ENCODE measurements at regions not wholly inside any gene's neighbourhood (a gene's known extent, or its start where the extent isn't known, plus 50 kb on each side); places are given as distances from the start of the nearest gene placed in this dataset.

DNA sequence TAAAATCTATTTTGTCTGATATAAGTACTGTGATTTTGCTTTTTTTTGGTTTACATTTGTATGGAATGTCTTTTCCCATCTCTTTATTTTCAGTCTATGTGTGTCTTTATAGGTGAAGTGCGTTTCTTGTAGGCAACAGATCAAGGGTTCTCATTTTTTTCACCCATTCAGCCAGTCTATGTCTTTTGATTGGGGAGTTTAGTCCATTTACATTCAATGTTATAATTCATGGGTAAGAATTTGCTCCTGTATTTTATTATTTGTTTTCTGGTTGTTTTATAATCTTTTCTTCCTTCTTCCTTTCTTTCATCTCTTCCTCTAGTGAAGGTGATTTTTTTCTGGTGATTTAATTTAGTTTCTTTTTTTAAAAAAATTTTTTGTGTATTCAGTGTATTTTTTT is 104.8 kb upstream of the TMEM229A start:
- Histone ChIP-seq H3K27ac (no peak overlapping the region), H3K4me3 (no peak overlapping the region), H3K36me3 (no peaks in the 10 kb centered on the region), H3K4me1 (no peaks in the 10 kb centered on the region), H3K9me3 (peaks cover 0 to 5% (median 0%) of the 10 kb centered on the region in 3 donors), H3K27me3 (no peaks in the 10 kb centered on the region)
- WGBS, 2 donors (ENCODE audit: low coverage in 1 of 2), result 79 to 100% methylated on average over 1 of the region's 1 CpG
- TF ChIP-seq POLR2AphosphoS5 (IDR thresholded peaks at IDR 0.05) (no peak), EP300 (IDR thresholded peaks at IDR 0.05) (no peak), POLR2A (IDR thresholded peaks at IDR 0.05) (no peak)
- TF ChIP-seq, protein P1, sequence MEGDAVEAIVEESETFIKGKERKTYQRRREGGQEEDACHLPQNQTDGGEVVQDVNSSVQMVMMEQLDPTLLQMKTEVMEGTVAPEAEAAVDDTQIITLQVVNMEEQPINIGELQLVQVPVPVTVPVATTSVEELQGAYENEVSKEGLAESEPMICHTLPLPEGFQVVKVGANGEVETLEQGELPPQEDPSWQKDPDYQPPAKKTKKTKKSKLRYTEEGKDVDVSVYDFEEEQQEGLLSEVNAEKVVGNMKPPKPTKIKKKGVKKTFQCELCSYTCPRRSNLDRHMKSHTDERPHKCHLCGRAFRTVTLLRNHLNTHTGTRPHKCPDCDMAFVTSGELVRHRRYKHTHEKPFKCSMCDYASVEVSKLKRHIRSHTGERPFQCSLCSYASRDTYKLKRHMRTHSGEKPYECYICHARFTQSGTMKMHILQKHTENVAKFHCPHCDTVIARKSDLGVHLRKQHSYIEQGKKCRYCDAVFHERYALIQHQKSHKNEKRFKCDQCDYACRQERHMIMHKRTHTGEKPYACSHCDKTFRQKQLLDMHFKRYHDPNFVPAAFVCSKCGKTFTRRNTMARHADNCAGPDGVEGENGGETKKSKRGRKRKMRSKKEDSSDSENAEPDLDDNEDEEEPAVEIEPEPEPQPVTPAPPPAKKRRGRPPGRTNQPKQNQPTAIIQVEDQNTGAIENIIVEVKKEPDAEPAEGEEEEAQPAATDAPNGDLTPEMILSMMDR (IDR thresholded peaks at IDR 0.05), result no peak
- ATAC-seq, result no peak

DNA sequence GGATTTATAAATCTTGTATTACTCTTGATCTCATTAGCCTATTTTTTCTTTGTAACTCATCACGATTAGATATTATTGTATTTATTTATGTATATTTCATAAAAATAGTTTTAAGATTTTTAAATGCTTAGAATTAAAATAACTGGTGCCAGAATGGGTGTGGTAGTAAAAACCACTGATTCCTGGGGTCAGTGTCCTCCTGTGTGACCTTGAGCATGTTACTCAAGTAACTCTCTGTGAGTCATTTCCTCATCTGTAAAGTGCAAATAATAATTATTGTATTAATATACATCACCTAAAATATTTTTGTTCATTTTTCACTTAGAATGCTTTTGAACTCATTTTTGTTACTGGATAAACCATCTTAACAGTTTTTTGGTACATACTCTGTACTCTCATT is 91.3 kb upstream of the TMEM229A start:
- TF ChIP-seq POLR2AphosphoS5 (IDR thresholded peaks at IDR 0.05), result no peak
- no peak for TF ChIP-seq EP300 (IDR thresholded peaks at IDR 0.05)
- TF ChIP-seq POLR2A (IDR thresholded peaks at IDR 0.05), result no peak
- TF ChIP-seq, protein P1 (IDR thresholded peaks at IDR 0.05), result no peak
- H3K27me3 ChIP-seq, result no peaks in the 10 kb centered on the region
- no peak overlapping the region for H3K4me3 ChIP-seq
- H3K9me3 ChIP-seq, result no peaks in the 10 kb centered on the region
- 58 to 80% methylated on average over 1 of the region's 1 CpG for WGBS, 2 donors (ENCODE audit: low coverage in 1 of 2)
- no peak for ATAC-seq
- no peaks in the 10 kb centered on the region for H3K36me3 ChIP-seq
- H3K4me1 ChIP-seq, result no peaks in the 10 kb centered on the region
- H3K27ac ChIP-seq, result no peak overlapping the region

DNA sequence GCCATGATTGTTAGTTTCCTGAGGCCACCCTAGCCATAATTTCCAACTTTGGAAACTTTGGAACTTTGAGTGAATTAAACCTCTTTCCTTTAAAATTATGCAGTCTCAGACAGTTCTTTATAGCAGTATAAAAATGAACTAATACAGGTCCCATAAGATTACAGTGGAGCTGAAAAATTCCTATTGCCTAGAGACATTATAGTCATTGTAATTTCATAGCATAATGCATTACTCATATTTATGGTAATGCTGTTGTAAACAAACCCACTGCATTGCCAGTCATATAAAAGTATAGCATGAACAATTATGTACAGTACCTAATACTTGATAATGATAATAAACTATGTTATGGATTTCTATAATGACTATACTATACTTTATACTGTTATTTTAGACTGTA is 88.0 kb upstream of the TMEM229A start:
- TF ChIP-seq, protein P1 (IDR thresholded peaks at IDR 0.05), result no peak
- TF ChIP-seq POLR2A (IDR thresholded peaks at IDR 0.05), result no peak
- no peak for TF ChIP-seq EP300 (IDR thresholded peaks at IDR 0.05)
- no peak for TF ChIP-seq POLR2AphosphoS5 (IDR thresholded peaks at IDR 0.05)
- Histone ChIP-seq H3K36me3 (no peaks in the 10 kb centered on the region), H3K9me3 (no peaks in the 10 kb centered on the region)

DNA sequence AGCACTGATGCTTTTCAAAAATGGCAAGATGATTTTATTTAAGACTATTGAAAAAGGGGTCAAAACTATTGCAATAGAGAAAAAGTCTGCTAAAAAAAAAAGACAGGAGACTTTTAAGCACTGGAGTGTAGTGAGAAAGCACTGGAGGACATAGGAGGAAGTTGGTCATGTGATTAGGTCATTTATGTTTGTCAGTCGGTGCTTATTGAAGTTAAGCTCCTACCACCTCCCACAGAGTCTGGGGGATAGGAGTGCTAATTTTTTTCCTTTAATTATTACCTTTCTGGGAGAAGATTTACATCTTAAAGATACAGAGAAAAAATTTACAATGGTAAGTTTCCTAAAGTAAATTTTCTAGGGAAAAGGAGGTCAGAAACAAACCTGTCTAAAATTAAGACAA is 80.2 kb upstream of the TMEM229A start:
- no peaks in the 10 kb centered on the region for H3K9me3 ChIP-seq
- no peak overlapping the region for H3K4me3 ChIP-seq
- 56% methylated on average over 1 of the region's 1 CpG for WGBS, 2 donors (ENCODE audit: low coverage in 1 of 2)
- no peaks in the 10 kb centered on the region for H3K27me3 ChIP-seq
- no peaks in the 10 kb centered on the region for H3K36me3 ChIP-seq
- no peak overlapping the region for H3K27ac ChIP-seq
- TF ChIP-seq, protein P1 (IDR thresholded peaks at IDR 0.05), result no peak
- TF ChIP-seq EP300 (IDR thresholded peaks at IDR 0.05) (no peak), POLR2AphosphoS5 (IDR thresholded peaks at IDR 0.05) (no peak), POLR2A (IDR thresholded peaks at IDR 0.05) (no peak)
- no peak for ATAC-seq
- H3K4me1 ChIP-seq, result no peaks in the 10 kb centered on the region

More for the DNA sequence above, 88.0 kb upstream of the TMEM229A start:
- no peaks in the 10 kb centered on the region for H3K4me1 ChIP-seq
- no peak overlapping the region for H3K27ac ChIP-seq
- no peak overlapping the region for H3K4me3 ChIP-seq
- H3K27me3 ChIP-seq, result no peaks in the 10 kb centered on the region
- ATAC-seq, result no peak

DNA sequence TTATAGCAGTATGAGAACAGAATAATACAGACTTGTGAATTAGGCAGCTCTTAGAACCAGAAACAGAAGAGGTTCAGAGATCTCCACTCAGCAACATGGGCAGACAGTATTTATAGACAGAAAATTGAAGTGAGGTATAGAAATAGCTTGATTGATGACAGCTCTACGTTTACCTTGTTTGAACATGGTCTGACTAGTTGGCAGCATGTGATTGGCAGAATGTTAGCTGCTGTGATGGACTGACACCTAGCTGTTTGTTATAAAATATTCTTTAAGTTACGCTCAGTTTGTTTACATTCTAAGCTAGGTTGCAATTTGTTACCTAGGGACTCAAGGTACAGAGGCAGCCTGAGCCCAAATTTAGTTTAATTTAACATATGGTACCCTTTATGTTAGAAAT is 73.7 kb upstream of the TMEM229A start:
- Histone ChIP-seq H3K36me3 (no peaks in the 10 kb centered on the region), H3K9me3 (no peaks in the 10 kb centered on the region), H3K27ac (no peak overlapping the region), H3K4me3 (no peak overlapping the region), H3K4me1 (no peaks in the 10 kb centered on the region), H3K27me3 (no peaks in the 10 kb centered on the region)
- TF ChIP-seq POLR2AphosphoS5 (IDR thresholded peaks at IDR 0.05) (no peak), EP300 (IDR thresholded peaks at IDR 0.05) (no peak), POLR2A (IDR thresholded peaks at IDR 0.05) (no peak)
- TF ChIP-seq, protein P1 (IDR thresholded peaks at IDR 0.05), result no peak
- ATAC-seq, result no peak
- 14 to 64% methylated on average over 1 to 2 of the region's 2 CpGs for WGBS, 2 donors (ENCODE audit: low coverage in 1 of 2)
